ENCODE measurements at regions not wholly inside any gene's neighbourhood (a gene's known extent, or its start where the extent isn't known, plus 50 kb on each side); places are given as distances from the start of the nearest gene placed in this dataset.

GRCh38 chr10:57300718-57301117, 939.7 kb upstream of the ZWINT start:
- DNase-seq (ENCODE audit: low read depth), result no peak
- no peak overlapping the region for H3K4me3 ChIP-seq (ENCODE audit: low read length)
- no peak for TF ChIP-seq CTCF (conservative IDR thresholded peaks at IDR 0.05; ENCODE audit: low read depth, low read length)

DNA sequence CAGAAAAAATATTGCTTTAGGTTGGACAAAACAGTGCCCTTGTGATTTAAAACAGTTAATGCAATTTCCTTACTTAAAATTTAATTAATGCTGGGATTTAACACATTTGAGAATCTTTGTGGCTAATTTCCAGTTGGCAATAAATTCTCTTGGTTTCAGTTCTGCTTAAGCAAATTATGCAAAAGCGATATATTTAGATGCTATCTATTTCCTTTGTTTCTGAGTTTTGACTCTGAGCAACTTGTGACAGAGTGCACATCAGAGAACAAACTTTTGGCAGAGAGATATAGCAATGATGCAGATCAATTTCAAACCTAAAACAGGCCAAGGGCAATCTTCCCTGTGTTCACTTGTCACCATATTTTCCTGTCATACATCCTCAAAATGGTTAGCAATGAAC, 933.6 kb upstream of the ZWINT start:
- H3K4me3 ChIP-seq (ENCODE audit: low read length), result no peak overlapping the region
- no peak for DNase-seq (ENCODE audit: low read depth)
- TF ChIP-seq CTCF (conservative IDR thresholded peaks at IDR 0.05; ENCODE audit: low read depth, low read length), result no peak

- DNase-seq (ENCODE audit: low read depth), result no peak
- TF ChIP-seq CTCF (conservative IDR thresholded peaks at IDR 0.05; ENCODE audit: low read depth, low read length), result no peak
- no peak overlapping the region for H3K4me3 ChIP-seq (ENCODE audit: low read length)
Observed at GRCh38 chr10:57288754-57289153, 927.7 kb upstream of the ZWINT start.

- no peak overlapping the region for H3K4me3 ChIP-seq (ENCODE audit: low read length)
- TF ChIP-seq CTCF (conservative IDR thresholded peaks at IDR 0.05; ENCODE audit: low read depth, low read length), result no peak
- DNase-seq (ENCODE audit: low read depth), result no peak
Observed at GRCh38 chr10:57262892-57263291, 901.8 kb upstream of the ZWINT start.

DNA sequence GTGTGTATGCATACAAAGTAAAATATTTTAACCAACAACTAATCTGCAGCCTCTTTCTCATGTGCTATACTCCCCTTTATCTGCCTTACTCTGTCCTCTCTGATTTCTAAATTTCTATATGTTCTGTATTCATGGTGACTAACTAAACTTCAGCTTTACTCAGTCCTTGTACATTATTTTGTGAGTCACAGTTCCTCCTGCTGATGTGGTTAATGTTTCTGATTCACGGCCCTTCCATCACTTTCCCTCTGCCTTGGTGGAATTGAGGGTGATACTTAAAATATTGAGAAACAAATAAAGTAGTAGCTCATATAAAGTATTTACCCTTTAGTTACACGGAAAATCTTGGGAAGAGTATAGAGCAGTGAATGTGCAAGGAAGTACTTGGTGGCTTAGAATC, 899.1 kb upstream of the ZWINT start:
- no peak for DNase-seq (ENCODE audit: low read depth)
- no peak overlapping the region for H3K4me3 ChIP-seq (ENCODE audit: low read length)
- no peak for TF ChIP-seq CTCF (conservative IDR thresholded peaks at IDR 0.05; ENCODE audit: low read depth, low read length)

GRCh38 chr10:57249615-57250281, 888.7 kb upstream of the ZWINT start:
- no peak overlapping the region for H3K4me3 ChIP-seq (ENCODE audit: low read length)
- DNase-seq (ENCODE audit: low read depth), result no peak
- TF ChIP-seq CTCF (conservative IDR thresholded peaks at IDR 0.05; ENCODE audit: low read depth, low read length), result no peak

- H3K4me3 ChIP-seq (ENCODE audit: low read length), result no peak overlapping the region
- DNase-seq (ENCODE audit: low read depth), result no peak
- no peak for TF ChIP-seq CTCF (conservative IDR thresholded peaks at IDR 0.05; ENCODE audit: low read depth, low read length)
Observed at GRCh38 chr10:57247271-57247670, 886.2 kb upstream of the ZWINT start.
